ENCODE measurements at regions not wholly inside any gene's neighbourhood (a gene's known extent, or its start where the extent isn't known, plus 50 kb on each side); places are given as distances from the start of the nearest gene placed in this dataset.

GRCh38 chr6:14546036-14546435, 428.5 kb downstream of the CD83 start:
- H3K79me2 ChIP-seq (ENCODE audit: insufficient read depth, low read length) = no peaks in the 10 kb centered on the region
- no peak overlapping the region for H3K4me3 ChIP-seq (replicated peaks in 1 of 2; ENCODE audit: low read depth in 1 of 2, low read length in 2 of 2)
- H3K4me2 ChIP-seq (ENCODE audit: low read length) = no peak overlapping the region
- intact Hi-C loops (cut with micrococcal nuclease) = no loop called here
- no peaks in the 10 kb centered on the region for H3K27me3 ChIP-seq (ENCODE audit: insufficient read depth, low read length)
- H4K20me1 ChIP-seq (ENCODE audit: insufficient read depth) = no peaks in the 10 kb centered on the region
- H3K27ac ChIP-seq (ENCODE audit: low read depth, low read length) = no peak overlapping the region
- H2AFZ ChIP-seq (ENCODE audit: low read depth, low read length, poor library complexity, severe bottlenecking) = no peak overlapping the region
- RAD21 ChIA-PET (ENCODE audit: low non-redundant PET in 1 of 2, low total read pairs in 2 of 2, uncharacterized antibody in 2 of 2, unreplicated experiment in 2 of 2) = no interaction called here
- no TSS peak for BruUV-seq (replicated peaks)
- DNase-seq (ENCODE audit: low read depth, low spot score) (no peak), ATAC-seq (no peak)
- POLR2A ChIA-PET = no interaction called here
- CTCF ChIA-PET = no interaction called here
- H3K9me3 ChIP-seq (ENCODE audit: control insufficient read depth in 1 of 2, insufficient read depth in 1 of 2, low read depth in 1 of 2, low read length in 2 of 2) = no peaks in the 10 kb centered on the region
- no peaks in the 10 kb centered on the region for H3K36me3 ChIP-seq (ENCODE audit: control insufficient read depth in 1 of 2, insufficient read depth in 2 of 2, low read length in 2 of 2)
- TF ChIP-seq RAD21 (IDR thresholded peaks at IDR 0.05; ENCODE audit: low read depth) = no peak
- no peak for TF ChIP-seq CEBPB (IDR thresholded peaks at IDR 0.05; ENCODE audit: low read depth)
- no peak for TF ChIP-seq SIN3A (IDR thresholded peaks at IDR 0.05; ENCODE audit: low read depth)
- no peak for TF ChIP-seq MAX (IDR thresholded peaks at IDR 0.05)
- TF ChIP-seq POLR2AphosphoS5 (IDR thresholded peaks at IDR 0.05; ENCODE audit: low read depth, low read length) = no peak
- TF ChIP-seq, protein P1, sequence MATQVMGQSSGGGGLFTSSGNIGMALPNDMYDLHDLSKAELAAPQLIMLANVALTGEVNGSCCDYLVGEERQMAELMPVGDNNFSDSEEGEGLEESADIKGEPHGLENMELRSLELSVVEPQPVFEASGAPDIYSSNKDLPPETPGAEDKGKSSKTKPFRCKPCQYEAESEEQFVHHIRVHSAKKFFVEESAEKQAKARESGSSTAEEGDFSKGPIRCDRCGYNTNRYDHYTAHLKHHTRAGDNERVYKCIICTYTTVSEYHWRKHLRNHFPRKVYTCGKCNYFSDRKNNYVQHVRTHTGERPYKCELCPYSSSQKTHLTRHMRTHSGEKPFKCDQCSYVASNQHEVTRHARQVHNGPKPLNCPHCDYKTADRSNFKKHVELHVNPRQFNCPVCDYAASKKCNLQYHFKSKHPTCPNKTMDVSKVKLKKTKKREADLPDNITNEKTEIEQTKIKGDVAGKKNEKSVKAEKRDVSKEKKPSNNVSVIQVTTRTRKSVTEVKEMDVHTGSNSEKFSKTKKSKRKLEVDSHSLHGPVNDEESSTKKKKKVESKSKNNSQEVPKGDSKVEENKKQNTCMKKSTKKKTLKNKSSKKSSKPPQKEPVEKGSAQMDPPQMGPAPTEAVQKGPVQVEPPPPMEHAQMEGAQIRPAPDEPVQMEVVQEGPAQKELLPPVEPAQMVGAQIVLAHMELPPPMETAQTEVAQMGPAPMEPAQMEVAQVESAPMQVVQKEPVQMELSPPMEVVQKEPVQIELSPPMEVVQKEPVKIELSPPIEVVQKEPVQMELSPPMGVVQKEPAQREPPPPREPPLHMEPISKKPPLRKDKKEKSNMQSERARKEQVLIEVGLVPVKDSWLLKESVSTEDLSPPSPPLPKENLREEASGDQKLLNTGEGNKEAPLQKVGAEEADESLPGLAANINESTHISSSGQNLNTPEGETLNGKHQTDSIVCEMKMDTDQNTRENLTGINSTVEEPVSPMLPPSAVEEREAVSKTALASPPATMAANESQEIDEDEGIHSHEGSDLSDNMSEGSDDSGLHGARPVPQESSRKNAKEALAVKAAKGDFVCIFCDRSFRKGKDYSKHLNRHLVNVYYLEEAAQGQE (IDR thresholded peaks at IDR 0.05; ENCODE audit: low read depth) = no peak
- TF ChIP-seq ATF3 (IDR thresholded peaks at IDR 0.05) = no peak
- TF ChIP-seq EZH2 (IDR thresholded peaks at IDR 0.05) = no peak
- TF ChIP-seq SRF (IDR thresholded peaks at IDR 0.05; ENCODE audit: low read depth) = no peak
- no peak for TF ChIP-seq YY1 (IDR thresholded peaks at IDR 0.05; ENCODE audit: extremely low read depth, insufficient replicate concordance, low read depth, low read length)
- no peak for TF ChIP-seq SP1 (IDR thresholded peaks at IDR 0.05; ENCODE audit: low read depth)
- TF ChIP-seq JUND (IDR thresholded peaks at IDR 0.05) = no peak
- TF ChIP-seq, protein P2, sequence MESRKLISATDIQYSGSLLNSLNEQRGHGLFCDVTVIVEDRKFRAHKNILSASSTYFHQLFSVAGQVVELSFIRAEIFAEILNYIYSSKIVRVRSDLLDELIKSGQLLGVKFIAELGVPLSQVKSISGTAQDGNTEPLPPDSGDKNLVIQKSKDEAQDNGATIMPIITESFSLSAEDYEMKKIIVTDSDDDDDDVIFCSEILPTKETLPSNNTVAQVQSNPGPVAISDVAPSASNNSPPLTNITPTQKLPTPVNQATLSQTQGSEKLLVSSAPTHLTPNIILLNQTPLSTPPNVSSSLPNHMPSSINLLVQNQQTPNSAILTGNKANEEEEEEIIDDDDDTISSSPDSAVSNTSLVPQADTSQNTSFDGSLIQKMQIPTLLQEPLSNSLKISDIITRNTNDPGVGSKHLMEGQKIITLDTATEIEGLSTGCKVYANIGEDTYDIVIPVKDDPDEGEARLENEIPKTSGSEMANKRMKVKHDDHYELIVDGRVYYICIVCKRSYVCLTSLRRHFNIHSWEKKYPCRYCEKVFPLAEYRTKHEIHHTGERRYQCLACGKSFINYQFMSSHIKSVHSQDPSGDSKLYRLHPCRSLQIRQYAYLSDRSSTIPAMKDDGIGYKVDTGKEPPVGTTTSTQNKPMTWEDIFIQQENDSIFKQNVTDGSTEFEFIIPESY (IDR thresholded peaks at IDR 0.05; ENCODE audit: extremely low read depth, insufficient replicate concordance, low read length) = no peak
- no peaks in the 10 kb centered on the region for H3K9me2 ChIP-seq (ENCODE audit: insufficient read depth)
- peaks cover 2 to 16% of the 10 kb centered on the region in 2 experiments; a peak in 3 of 4 replicates for H3K4me1 ChIP-seq (ENCODE audit: control insufficient read depth in 1 of 2, insufficient read depth in 2 of 2, low read length in 2 of 2)
- no peak overlapping the region for H3K9ac ChIP-seq (ENCODE audit: low read length)

Measured in HCT116 (cell line).